ENCODE measurements at regions not wholly inside any gene's neighbourhood (a gene's known extent, or its start where the extent isn't known, plus 50 kb on each side); places are given as distances from the start of the nearest gene placed in this dataset.
"Not testable (repeated sequence)": the region's sequence is repeated elsewhere in the genome, so short reads cannot be mapped to it uniquely, and the experiment has no call there.

- H3K4me3 ChIP-seq (replicated peaks; ENCODE audit: low read depth, low read length) = no peak overlapping the region
- peak; percentile 19 for TF ChIP-seq CTCF (IDR thresholded peaks at IDR 0.05; ENCODE audit: low read depth, low read length, missing control alignments)
- DNase-seq (ENCODE audit: extremely low read depth, low read depth) = peak; percentile 2
Measured at GRCh38 chr13:81017513-81018152, 676.7 kb upstream of the SPRY2 start.

GRCh38 chr13:81012031-81012430, 671.1 kb upstream of the SPRY2 start:
- no peak for DNase-seq (ENCODE audit: extremely low read depth, low read depth)
- H3K4me3 ChIP-seq (replicated peaks; ENCODE audit: low read depth, low read length) = no peak overlapping the region
- TF ChIP-seq CTCF (IDR thresholded peaks at IDR 0.05; ENCODE audit: low read depth, low read length, missing control alignments) = no peak

GRCh38 chr13:81001828-81002385, 661.0 kb upstream of the SPRY2 start:
- no peak for TF ChIP-seq CTCF (IDR thresholded peaks at IDR 0.05; ENCODE audit: low read depth, low read length, missing control alignments)
- no peak overlapping the region for H3K4me3 ChIP-seq (replicated peaks; ENCODE audit: low read depth, low read length)
- DNase-seq (ENCODE audit: extremely low read depth, low read depth) = no peak

GRCh38 chr13:80998603-80999002, 657.7 kb upstream of the SPRY2 start:
- H3K4me3 ChIP-seq (replicated peaks; ENCODE audit: low read depth, low read length); DNase-seq (ENCODE audit: extremely low read depth, low read depth): not testable (repeated sequence)

- no peak for DNase-seq (ENCODE audit: extremely low read depth, low read depth)
- H3K4me3 ChIP-seq (replicated peaks; ENCODE audit: low read depth, low read length) = no peak overlapping the region
Measured at GRCh38 chr13:80989747-80990146, 648.8 kb upstream of the SPRY2 start.

GRCh38 chr13:80989241-80989640, 648.3 kb upstream of the SPRY2 start:
- TF ChIP-seq CTCF (IDR thresholded peaks at IDR 0.05; ENCODE audit: low read depth, low read length, missing control alignments) = no peak
- H3K4me3 ChIP-seq (replicated peaks; ENCODE audit: low read depth, low read length) = no peak overlapping the region
- no peak for DNase-seq (ENCODE audit: extremely low read depth, low read depth)

More at GRCh38 chr13:80989747-80990146, 648.8 kb upstream of the SPRY2 start:
- TF ChIP-seq CTCF (IDR thresholded peaks at IDR 0.05; ENCODE audit: low read depth, low read length, missing control alignments) = no peak

- no peak for TF ChIP-seq CTCF (IDR thresholded peaks at IDR 0.05; ENCODE audit: low read depth, low read length, missing control alignments)
- H3K4me3 ChIP-seq (replicated peaks; ENCODE audit: low read depth, low read length) = no peak overlapping the region
- no peak for DNase-seq (ENCODE audit: extremely low read depth, low read depth)
Measured at GRCh38 chr13:80988391-80989151, 647.6 kb upstream of the SPRY2 start.
